ENCODE measurements at regions not wholly inside any gene's neighbourhood (a gene's known extent, or its start where the extent isn't known, plus 50 kb on each side); places are given as distances from the start of the nearest gene placed in this dataset.
A peak's percentile ranks its signal among the peaks of the same experiment; 100 is the strongest.

GRCh38 chr5:66406761-66407336 lies 189.3 kb upstream of the MAST4 start:
- ATAC-seq: no peak

GRCh38 chr5:66407765-66408164 lies 188.4 kb upstream of the MAST4 start:
- Histone ChIP-seq H3K9me3 (no peaks in the 10 kb centered on the region), H3K27me3 (no peaks in the 10 kb centered on the region), H3K27ac (no peak overlapping the region), H3K4me3 (no peak overlapping the region), H3K36me3 (no peaks in the 10 kb centered on the region), H3K4me1 (no peaks in the 10 kb centered on the region)
- ATAC-seq: no peak
- TF ChIP-seq POLR2A (IDR thresholded peaks at IDR 0.05): no peak
- TF ChIP-seq, protein P1, sequence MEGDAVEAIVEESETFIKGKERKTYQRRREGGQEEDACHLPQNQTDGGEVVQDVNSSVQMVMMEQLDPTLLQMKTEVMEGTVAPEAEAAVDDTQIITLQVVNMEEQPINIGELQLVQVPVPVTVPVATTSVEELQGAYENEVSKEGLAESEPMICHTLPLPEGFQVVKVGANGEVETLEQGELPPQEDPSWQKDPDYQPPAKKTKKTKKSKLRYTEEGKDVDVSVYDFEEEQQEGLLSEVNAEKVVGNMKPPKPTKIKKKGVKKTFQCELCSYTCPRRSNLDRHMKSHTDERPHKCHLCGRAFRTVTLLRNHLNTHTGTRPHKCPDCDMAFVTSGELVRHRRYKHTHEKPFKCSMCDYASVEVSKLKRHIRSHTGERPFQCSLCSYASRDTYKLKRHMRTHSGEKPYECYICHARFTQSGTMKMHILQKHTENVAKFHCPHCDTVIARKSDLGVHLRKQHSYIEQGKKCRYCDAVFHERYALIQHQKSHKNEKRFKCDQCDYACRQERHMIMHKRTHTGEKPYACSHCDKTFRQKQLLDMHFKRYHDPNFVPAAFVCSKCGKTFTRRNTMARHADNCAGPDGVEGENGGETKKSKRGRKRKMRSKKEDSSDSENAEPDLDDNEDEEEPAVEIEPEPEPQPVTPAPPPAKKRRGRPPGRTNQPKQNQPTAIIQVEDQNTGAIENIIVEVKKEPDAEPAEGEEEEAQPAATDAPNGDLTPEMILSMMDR (IDR thresholded peaks at IDR 0.05): no peak
- DNase-seq: no peak
- intact Hi-C loops (cut with DNase I): no loop called here

More at GRCh38 chr5:66406761-66407336, 189.3 kb upstream of the MAST4 start:
- intact Hi-C loops (cut with DNase I): no loop called here
- Histone ChIP-seq H3K4me1 (no peaks in the 10 kb centered on the region), H3K4me3 (no peak overlapping the region), H3K9me3 (no peaks in the 10 kb centered on the region), H3K27me3 (no peaks in the 10 kb centered on the region), H3K36me3 (no peaks in the 10 kb centered on the region), H3K27ac (no peak overlapping the region)
- TF ChIP-seq POLR2A (IDR thresholded peaks at IDR 0.05): no peak
- TF ChIP-seq, protein P1 (IDR thresholded peaks at IDR 0.05): no peak
- DNase-seq: no peak
- 37% methylated on average over 3 of the region's 3 CpGs for WGBS (ENCODE audit: insufficient coverage, low coverage, low lambda C conversion rate, missing lambda C conversion rate)

DNA sequence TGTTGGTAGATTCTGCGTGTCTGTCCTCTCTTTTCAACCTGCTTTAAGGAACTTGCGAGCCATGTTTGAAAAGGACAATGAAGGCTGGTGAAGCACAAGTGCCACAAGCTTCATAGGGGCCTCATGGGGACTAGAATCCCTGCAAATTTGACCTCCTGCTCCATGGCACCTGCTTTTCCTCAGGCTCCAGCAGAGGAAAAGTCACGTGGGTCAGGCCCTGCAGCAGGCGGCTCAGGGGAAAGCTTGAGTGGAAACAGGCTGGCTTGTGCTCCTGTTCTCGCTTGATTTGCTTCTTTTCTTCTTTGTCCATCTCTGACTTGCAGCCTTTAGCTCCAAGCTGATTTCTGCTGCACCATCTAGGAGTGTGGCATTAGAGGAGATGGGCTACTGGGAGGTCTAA lies 187.6 kb upstream of the MAST4 start:
- Histone ChIP-seq H3K27ac (no peak overlapping the region), H3K27me3 (no peaks in the 10 kb centered on the region), H3K9me3 (no peaks in the 10 kb centered on the region), H3K4me1 (no peaks in the 10 kb centered on the region), H3K4me3 (no peak overlapping the region), H3K36me3 (no peaks in the 10 kb centered on the region)
- TF ChIP-seq, protein P1 (IDR thresholded peaks at IDR 0.05): no peak
- TF ChIP-seq POLR2A (IDR thresholded peaks at IDR 0.05): no peak
- DNase-seq (no peak), ATAC-seq (no peak)
- WGBS (ENCODE audit: insufficient coverage, low coverage, low lambda C conversion rate, missing lambda C conversion rate): 82% methylated on average over 5 of the region's 5 CpGs
- intact Hi-C loops (cut with DNase I): no loop called here

- TF ChIP-seq, protein P1 (IDR thresholded peaks at IDR 0.05): no peak
- TF ChIP-seq POLR2A (IDR thresholded peaks at IDR 0.05): no peak
- Histone ChIP-seq H3K27me3 (no peaks in the 10 kb centered on the region), H3K27ac (no peak overlapping the region), H3K36me3 (no peaks in the 10 kb centered on the region), H3K9me3 (no peaks in the 10 kb centered on the region), H3K4me1 (peaks cover 0 to 8% (median 0%) of the 10 kb centered on the region in 4 donors), H3K4me3 (no peak overlapping the region)
- intact Hi-C loops (cut with DNase I): no loop called here
- DNase-seq (no peak), ATAC-seq (no peak)
- WGBS (ENCODE audit: insufficient coverage, low coverage, low lambda C conversion rate, missing lambda C conversion rate): 51% methylated on average over 4 of the region's 7 CpGs
Measured at GRCh38 chr5:66410122-66410521, 186.1 kb upstream of the MAST4 start.

DNA sequence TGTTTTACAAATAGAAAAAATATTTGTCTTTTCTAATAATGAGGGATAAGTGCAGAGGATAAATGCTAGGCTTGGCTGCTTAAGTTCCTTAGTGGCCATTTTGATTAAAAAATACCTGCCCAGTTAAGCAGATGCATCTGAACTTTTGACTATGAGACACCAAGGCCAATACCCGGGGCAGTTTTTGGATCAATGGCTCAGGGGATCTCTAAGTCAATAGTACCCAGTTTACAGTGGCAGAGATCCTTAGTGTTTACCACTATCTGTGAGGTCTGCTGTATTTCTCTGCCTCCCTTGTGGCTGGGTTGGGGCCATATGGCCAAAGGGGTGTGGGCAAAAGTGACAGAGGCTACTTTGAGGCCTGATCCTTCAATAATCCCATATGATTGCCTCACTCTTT lies 184.5 kb upstream of the MAST4 start:
- 33% methylated on average over 1 of the region's 1 CpG for WGBS (ENCODE audit: insufficient coverage, low coverage, low lambda C conversion rate, missing lambda C conversion rate)
- no peak overlapping the region for H3K4me3 ChIP-seq
- ATAC-seq (peak in 3 of 4 donors; percentile 41 to 79 (median 65)), DNase-seq (no peak)
- peaks cover 0 to 17% (median 0%) of the 10 kb centered on the region in 4 donors for H3K4me1 ChIP-seq
- TF ChIP-seq POLR2A (IDR thresholded peaks at IDR 0.05): no peak
- TF ChIP-seq, protein P1 (IDR thresholded peaks at IDR 0.05): no peak
- H3K36me3 ChIP-seq: no peaks in the 10 kb centered on the region
- H3K9me3 ChIP-seq: no peaks in the 10 kb centered on the region
- H3K27me3 ChIP-seq: no peaks in the 10 kb centered on the region
- H3K27ac ChIP-seq: no peak overlapping the region
- intact Hi-C loops (cut with DNase I): no loop called here
